HEK293 (cell line): ENCODE measurements at regions not wholly inside any gene's neighbourhood (a gene's known extent, or its start where the extent isn't known, plus 50 kb on each side); places are given as distances from the start of the nearest gene placed in this dataset.

ENCODE experiments used
- ZEB2 ChIP-seq: fragments of 450-650 bp; formaldehyde crosslinking; IDR thresholded peaks from 2 replicates; pipeline ENCODE4 v1.5.1; 2016; ENCODE audit warnings: missing biosample characterization, missing genetic modification characterization
- ZNF132 ChIP-seq: fragments of 450-650 bp; formaldehyde crosslinking; IDR thresholded peaks from 2 replicates; pipeline ENCODE4 v1.5.1; 2017; ENCODE audit warnings: missing biosample characterization, missing genetic modification characterization, borderline replicate concordance
- ZNF274 ChIP-seq, 2 experiments: fragments of 200-500 bp in 1 of 2; fragments of 450-650 bp in 1 of 2; sonication (Bioruptor generic) in 1 of 2; formaldehyde crosslinking in 1 of 2; IDR thresholded peaks; 2 replicates each; pipeline versions ENCODE4 v1.5.1 to v1.6.1; 2014 to 2016; ENCODE audit warnings: borderline replicate concordance in 1 of 2, inconsistent platforms in 1 of 2, low read length in 1 of 2, missing biosample characterization in 1 of 2, missing genetic modification characterization in 1 of 2
- ZNF324 ChIP-seq: fragments of 450-650 bp; formaldehyde crosslinking; IDR thresholded peaks from 2 replicates; pipeline ENCODE4 v1.5.1; 2016; ENCODE audit warnings: missing biosample characterization, missing genetic modification characterization
- ZNF514 ChIP-seq: fragments of 450-650 bp; formaldehyde crosslinking; IDR thresholded peaks from 2 replicates; pipeline ENCODE4 v1.5.1; 2016; ENCODE audit warnings: missing biosample characterization, missing genetic modification characterization
- ZNF707 ChIP-seq: fragments of 450-650 bp; formaldehyde crosslinking; IDR thresholded peaks from 2 replicates; pipeline ENCODE4 v1.5.1; 2016; ENCODE audit warnings: missing biosample characterization, missing genetic modification characterization
- ZXDB ChIP-seq: fragments of 450-650 bp; formaldehyde crosslinking; IDR thresholded peaks from 2 replicates; pipeline ENCODE4 v1.5.1; 2016; ENCODE audit warnings: missing biosample characterization, missing genetic modification characterization
- TF ChIP-seq, protein P1 (sequence below): fragments of 450-650 bp; formaldehyde crosslinking; IDR thresholded peaks from 2 replicates; pipeline ENCODE4 v1.5.1; 2016; ENCODE audit warnings: missing biosample characterization, missing genetic modification characterization
- TF ChIP-seq, protein P2 (sequence below): sonication (generic); formaldehyde crosslinking; IDR thresholded peaks from 2 replicates; pipeline ENCODE4 v1.8.1; 2022; ENCODE audit warnings: mild to moderate bottlenecking, moderate library complexity, missing genetic modification reagents
- TF ChIP-seq, protein P3 (sequence below): fragments of 450-650 bp; formaldehyde crosslinking; IDR thresholded peaks from 2 replicates; pipeline ENCODE4 v1.5.1; 2017; ENCODE audit warnings: missing biosample characterization, missing genetic modification characterization

DNA sequence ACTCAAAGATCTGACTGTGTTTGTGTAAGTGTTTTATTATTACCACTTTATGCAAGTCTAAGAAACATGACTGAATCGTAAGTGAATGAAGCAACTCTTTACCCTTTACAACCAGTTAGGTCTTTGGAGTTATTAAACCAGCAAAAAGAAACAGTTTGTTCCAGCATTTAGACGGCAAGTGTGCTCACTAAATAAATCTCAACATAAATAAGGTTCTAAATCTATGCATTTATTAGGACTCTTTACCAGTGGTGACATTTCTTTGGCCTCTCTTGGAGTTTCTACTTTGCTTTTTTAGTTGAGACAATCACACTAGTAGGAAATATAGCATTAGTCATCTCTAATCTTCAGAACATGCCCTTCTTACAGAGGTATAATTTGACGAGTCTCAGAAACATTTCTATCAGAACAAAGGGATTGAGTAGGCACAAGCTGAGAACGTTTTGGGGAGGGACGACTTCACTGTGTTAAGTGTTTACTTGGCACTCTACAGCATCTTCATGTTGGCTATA lies 739.9 kb upstream of the NR2F2 start:
- TF ChIP-seq ZNF274 (IDR thresholded peaks at IDR 0.05; ENCODE audit: low read length) (no peak), ZNF274 (tag by site-specific recombination; IDR thresholded peaks at IDR 0.05; ENCODE audit: borderline replicate concordance) (no peak), ZXDB (tag by site-specific recombination) (no peak), ZNF707 (tag by site-specific recombination) (no peak), ZNF324 (tag by site-specific recombination) (no peak), ZNF132 (tag by site-specific recombination) (no peak), ZEB2 (tag by site-specific recombination) (no peak), ZNF514 (no peak)
- TF ChIP-seq, protein P1, sequence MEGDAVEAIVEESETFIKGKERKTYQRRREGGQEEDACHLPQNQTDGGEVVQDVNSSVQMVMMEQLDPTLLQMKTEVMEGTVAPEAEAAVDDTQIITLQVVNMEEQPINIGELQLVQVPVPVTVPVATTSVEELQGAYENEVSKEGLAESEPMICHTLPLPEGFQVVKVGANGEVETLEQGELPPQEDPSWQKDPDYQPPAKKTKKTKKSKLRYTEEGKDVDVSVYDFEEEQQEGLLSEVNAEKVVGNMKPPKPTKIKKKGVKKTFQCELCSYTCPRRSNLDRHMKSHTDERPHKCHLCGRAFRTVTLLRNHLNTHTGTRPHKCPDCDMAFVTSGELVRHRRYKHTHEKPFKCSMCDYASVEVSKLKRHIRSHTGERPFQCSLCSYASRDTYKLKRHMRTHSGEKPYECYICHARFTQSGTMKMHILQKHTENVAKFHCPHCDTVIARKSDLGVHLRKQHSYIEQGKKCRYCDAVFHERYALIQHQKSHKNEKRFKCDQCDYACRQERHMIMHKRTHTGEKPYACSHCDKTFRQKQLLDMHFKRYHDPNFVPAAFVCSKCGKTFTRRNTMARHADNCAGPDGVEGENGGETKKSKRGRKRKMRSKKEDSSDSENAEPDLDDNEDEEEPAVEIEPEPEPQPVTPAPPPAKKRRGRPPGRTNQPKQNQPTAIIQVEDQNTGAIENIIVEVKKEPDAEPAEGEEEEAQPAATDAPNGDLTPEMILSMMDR (tag by site-specific recombination) = no peak
- TF ChIP-seq, protein P2, sequence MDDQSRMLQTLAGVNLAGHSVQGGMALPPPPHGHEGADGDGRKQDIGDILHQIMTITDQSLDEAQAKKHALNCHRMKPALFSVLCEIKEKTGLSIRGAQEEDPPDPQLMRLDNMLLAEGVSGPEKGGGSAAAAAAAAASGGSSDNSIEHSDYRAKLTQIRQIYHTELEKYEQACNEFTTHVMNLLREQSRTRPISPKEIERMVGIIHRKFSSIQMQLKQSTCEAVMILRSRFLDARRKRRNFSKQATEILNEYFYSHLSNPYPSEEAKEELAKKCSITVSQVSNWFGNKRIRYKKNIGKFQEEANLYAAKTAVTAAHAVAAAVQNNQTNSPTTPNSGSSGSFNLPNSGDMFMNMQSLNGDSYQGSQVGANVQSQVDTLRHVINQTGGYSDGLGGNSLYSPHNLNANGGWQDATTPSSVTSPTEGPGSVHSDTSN (CRISPR knock-in tag) = no peak
- TF ChIP-seq, protein P3, sequence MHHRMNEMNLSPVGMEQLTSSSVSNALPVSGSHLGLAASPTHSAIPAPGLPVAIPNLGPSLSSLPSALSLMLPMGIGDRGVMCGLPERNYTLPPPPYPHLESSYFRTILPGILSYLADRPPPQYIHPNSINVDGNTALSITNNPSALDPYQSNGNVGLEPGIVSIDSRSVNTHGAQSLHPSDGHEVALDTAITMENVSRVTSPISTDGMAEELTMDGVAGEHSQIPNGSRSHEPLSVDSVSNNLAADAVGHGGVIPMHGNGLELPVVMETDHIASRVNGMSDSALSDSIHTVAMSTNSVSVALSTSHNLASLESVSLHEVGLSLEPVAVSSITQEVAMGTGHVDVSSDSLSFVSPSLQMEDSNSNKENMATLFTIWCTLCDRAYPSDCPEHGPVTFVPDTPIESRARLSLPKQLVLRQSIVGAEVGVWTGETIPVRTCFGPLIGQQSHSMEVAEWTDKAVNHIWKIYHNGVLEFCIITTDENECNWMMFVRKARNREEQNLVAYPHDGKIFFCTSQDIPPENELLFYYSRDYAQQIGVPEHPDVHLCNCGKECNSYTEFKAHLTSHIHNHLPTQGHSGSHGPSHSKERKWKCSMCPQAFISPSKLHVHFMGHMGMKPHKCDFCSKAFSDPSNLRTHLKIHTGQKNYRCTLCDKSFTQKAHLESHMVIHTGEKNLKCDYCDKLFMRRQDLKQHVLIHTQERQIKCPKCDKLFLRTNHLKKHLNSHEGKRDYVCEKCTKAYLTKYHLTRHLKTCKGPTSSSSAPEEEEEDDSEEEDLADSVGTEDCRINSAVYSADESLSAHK (tag by site-specific recombination) = no peak
